NT2/D1 (cell line): ENCODE measurements at regions not wholly inside any gene's neighbourhood (a gene's known extent, or its start where the extent isn't known, plus 50 kb on each side); places are given as distances from the start of the nearest gene placed in this dataset.

Source experiments
- DNase-seq: peaks from one replicate; pipeline ENCODE4 v3.0.0-alpha.2; 2011; ENCODE audit warnings: low read depth, low spot score
- H3K27me3 ChIP-seq: 2 replicates; pipeline ENCODE4 v1.6.0; 2011; ENCODE audit warnings: mild to moderate bottlenecking; ENCODE audit not compliant: insufficient read length, insufficient read depth
- H3K36me3 ChIP-seq: 2 replicates; pipeline ENCODE4 v1.6.1; 2011; ENCODE audit warnings: mild to moderate bottlenecking, low read length, mixed read lengths; ENCODE audit not compliant: insufficient read depth, insufficient read length
- H3K4me1 ChIP-seq: 2 replicates; pipeline ENCODE4 v1.5.1; 2011; ENCODE audit not compliant: insufficient read depth, insufficient read length
- H3K4me3 ChIP-seq: 2 replicates; pipeline ENCODE4 v1.5.1; 2011; ENCODE audit warnings: low read depth; ENCODE audit not compliant: insufficient read length
- H3K9ac ChIP-seq: 2 replicates; pipeline ENCODE4 v1.6.0; 2011; ENCODE audit warnings: low read depth; ENCODE audit not compliant: insufficient read length
- H3K9me3 ChIP-seq: 2 replicates; pipeline ENCODE4 v1.5.1; 2011; ENCODE audit warnings: mild to moderate bottlenecking, low read length; ENCODE audit not compliant: insufficient read depth
- SUZ12 ChIP-seq: IDR thresholded peaks from 2 replicates; pipeline ENCODE4 v1.6.1; 2011; ENCODE audit not compliant: insufficient read length, insufficient read depth; ENCODE audit errors: extremely low read depth
- YY1 ChIP-seq: IDR thresholded peaks from 2 replicates; pipeline ENCODE4 v1.6.1; 2011; ENCODE audit not compliant: insufficient read length, insufficient read depth
- ZNF274 ChIP-seq: IDR thresholded peaks from 2 replicates; pipeline ENCODE4 v1.6.1; 2011; ENCODE audit warnings: mild to moderate bottlenecking, low read depth, low read length

- peaks cover 5% of the 10 kb centered on the region; the same call in 1 of the 2 replicates for H3K9me3 ChIP-seq
- H3K4me1 ChIP-seq = no peaks in the 10 kb centered on the region
- DNase-seq = no peak
- no peak overlapping the region for H3K9ac ChIP-seq
- H3K27me3 ChIP-seq = no peaks in the 10 kb centered on the region
- TF ChIP-seq YY1 (no peak), SUZ12 (no peak), ZNF274 (no peak)
- H3K36me3 ChIP-seq = no peaks in the 10 kb centered on the region
- H3K4me3 ChIP-seq = no peak overlapping the region
Measured at GRCh38 chr3:5441401-5441800, 253.9 kb downstream of the EDEM1 start.

GRCh38 chr3:5442106-5442785 lies 254.7 kb downstream of the EDEM1 start:
- H3K36me3 ChIP-seq = no peaks in the 10 kb centered on the region
- DNase-seq = no peak
- no peaks in the 10 kb centered on the region for H3K27me3 ChIP-seq
- H3K4me3 ChIP-seq = no peak overlapping the region
- H3K4me1 ChIP-seq = no peaks in the 10 kb centered on the region
- peaks cover 5% of the 10 kb centered on the region; the same call in 1 of the 2 replicates for H3K9me3 ChIP-seq
- no peak for TF ChIP-seq SUZ12
- no peak for TF ChIP-seq ZNF274
- TF ChIP-seq YY1 = no peak
- H3K9ac ChIP-seq = no peak overlapping the region

GRCh38 chr3:5442786-5443138 lies 255.3 kb downstream of the EDEM1 start:
- Histone ChIP-seq H3K4me1 (no peaks in the 10 kb centered on the region), H3K4me3 (no peak overlapping the region), H3K36me3 (no peaks in the 10 kb centered on the region), H3K9me3 (peaks cover 5% of the 10 kb centered on the region; the same call in 1 of the 2 replicates), H3K9ac (no peak overlapping the region), H3K27me3 (no peaks in the 10 kb centered on the region)
- TF ChIP-seq ZNF274 = no peak
- TF ChIP-seq YY1 = no peak
- TF ChIP-seq SUZ12 = no peak
- no peak for DNase-seq

- H3K27me3 ChIP-seq = no peaks in the 10 kb centered on the region
- DNase-seq = no peak
- no peaks in the 10 kb centered on the region for H3K36me3 ChIP-seq
- H3K4me1 ChIP-seq = no peaks in the 10 kb centered on the region
- no peak overlapping the region for H3K4me3 ChIP-seq
- peaks cover 11% of the 10 kb centered on the region; the same call in 1 of the 2 replicates for H3K9me3 ChIP-seq
- H3K9ac ChIP-seq = no peak overlapping the region
- no peak for TF ChIP-seq ZNF274
Measured at GRCh38 chr3:5444253-5444652, 256.7 kb downstream of the EDEM1 start.

GRCh38 chr3:5445676-5446201 lies 258.2 kb downstream of the EDEM1 start:
- H3K27me3 ChIP-seq = no peaks in the 10 kb centered on the region
- no peaks in the 10 kb centered on the region for H3K4me1 ChIP-seq
- H3K9ac ChIP-seq = no peak overlapping the region
- no peak for DNase-seq
- TF ChIP-seq YY1 (no peak), SUZ12 (no peak), ZNF274 (no peak)
- H3K9me3 ChIP-seq = peaks cover 11% of the 10 kb centered on the region; the same call in 1 of the 2 replicates
- no peaks in the 10 kb centered on the region for H3K36me3 ChIP-seq
- H3K4me3 ChIP-seq = no peak overlapping the region

- Histone ChIP-seq H3K4me3 (no peak overlapping the region), H3K9ac (no peak overlapping the region), H3K27me3 (no peaks in the 10 kb centered on the region), H3K9me3 (peaks cover 11% of the 10 kb centered on the region; the same call in 1 of the 2 replicates), H3K4me1 (no peaks in the 10 kb centered on the region), H3K36me3 (no peaks in the 10 kb centered on the region)
- TF ChIP-seq SUZ12 (no peak), YY1 (no peak), ZNF274 (no peak)
- DNase-seq = no peak
Measured at GRCh38 chr3:5448246-5448645, 260.7 kb downstream of the EDEM1 start.

- H3K9me3 ChIP-seq = peaks cover 11% of the 10 kb centered on the region; the same call in 1 of the 2 replicates
- TF ChIP-seq YY1 (no peak), SUZ12 (no peak), ZNF274 (no peak)
Measured at GRCh38 chr3:5448816-5449215, 261.3 kb downstream of the EDEM1 start.

More at GRCh38 chr3:5448816-5449215, 261.3 kb downstream of the EDEM1 start:
- Histone ChIP-seq H3K4me3 (no peak overlapping the region), H3K36me3 (no peaks in the 10 kb centered on the region), H3K27me3 (no peaks in the 10 kb centered on the region), H3K9ac (no peak overlapping the region), H3K4me1 (no peaks in the 10 kb centered on the region)
- DNase-seq = no peak
